Endothelial cell of umbilical vein (primary cell): ENCODE measurements at regions not wholly inside any gene's neighbourhood (a gene's known extent, or its start where the extent isn't known, plus 50 kb on each side); places are given as distances from the start of the nearest gene placed in this dataset.

Experiments
- CTCF ChIP-seq, 2 donors: IDR thresholded peaks; 1 replicate in 1 of 2; 2 replicates in 1 of 2; pipeline ENCODE4 v1.5.1; 2011; ENCODE audit warnings: low read length in 2 of 2, mild to moderate bottlenecking in 2 of 2, moderate library complexity in 2 of 2, control low read depth in 1 of 2, inconsistent platforms in 1 of 2, low read depth in 1 of 2; ENCODE audit not compliant: insufficient read depth in 1 of 2; ENCODE audit errors: extremely low read depth in 1 of 2
- EZH2 ChIP-seq: IDR thresholded peaks from 2 replicates; pipeline ENCODE4 v1.6.1; 2012; ENCODE audit warnings: borderline replicate concordance, low read depth, mild to moderate bottlenecking, moderate library complexity, low read length, inconsistent platforms; ENCODE audit not compliant: severe bottlenecking
- JUN ChIP-seq: IDR thresholded peaks from 2 replicates; pipeline ENCODE4 v1.6.1; 2011; ENCODE audit warnings: borderline replicate concordance, low read depth; ENCODE audit not compliant: insufficient read length, insufficient read depth
- MAX ChIP-seq: IDR thresholded peaks from 2 replicates; pipeline ENCODE4 v1.6.1; 2011; ENCODE audit not compliant: insufficient read depth, insufficient read length
- POLR2A ChIP-seq: IDR thresholded peaks from 2 replicates; pipeline ENCODE4 v1.6.1; 2012; ENCODE audit warnings: low read depth, mild to moderate bottlenecking, control low read depth, low read length
- POLR2AphosphoS5 ChIP-seq: IDR thresholded peaks from 2 replicates; pipeline ENCODE4 v1.6.1; 2012; ENCODE audit warnings: low read depth, mild to moderate bottlenecking, control low read depth, low read length, moderate library complexity; ENCODE audit not compliant: insufficient read depth

GRCh38 chr3:55333923-55334322, 153.2 kb downstream of the WNT5A start:
- TF ChIP-seq CTCF (IDR thresholded peaks at IDR 0.05; ENCODE audit: extremely low read depth in 1 of 2, insufficient read depth in 1 of 2, low read depth in 1 of 2, low read length in 2 of 2) (no peak), EZH2 (no peak), POLR2A (no peak), POLR2AphosphoS5 (no peak), JUN (no peak), MAX (no peak)
